Astrocyte (in vitro differentiated cells and primary cell): ENCODE measurements at regions not wholly inside any gene's neighbourhood (a gene's known extent, or its start where the extent isn't known, plus 50 kb on each side); places are given as distances from the start of the nearest gene placed in this dataset.

Experiments
- EZH2 ChIP-seq: IDR thresholded peaks from 2 replicates; pipeline ENCODE4 v1.6.1; 2012; ENCODE audit warnings: mild to moderate bottlenecking, low read length, inconsistent platforms; ENCODE audit not compliant: insufficient read depth
- TF ChIP-seq, protein P1 (sequence below): IDR thresholded peaks from 2 replicates; pipeline ENCODE4 v1.5.1; 2011; ENCODE audit warnings: low read depth, mild to moderate bottlenecking, inconsistent platforms, low read length, moderate library complexity; ENCODE audit not compliant: insufficient read depth

DNA sequence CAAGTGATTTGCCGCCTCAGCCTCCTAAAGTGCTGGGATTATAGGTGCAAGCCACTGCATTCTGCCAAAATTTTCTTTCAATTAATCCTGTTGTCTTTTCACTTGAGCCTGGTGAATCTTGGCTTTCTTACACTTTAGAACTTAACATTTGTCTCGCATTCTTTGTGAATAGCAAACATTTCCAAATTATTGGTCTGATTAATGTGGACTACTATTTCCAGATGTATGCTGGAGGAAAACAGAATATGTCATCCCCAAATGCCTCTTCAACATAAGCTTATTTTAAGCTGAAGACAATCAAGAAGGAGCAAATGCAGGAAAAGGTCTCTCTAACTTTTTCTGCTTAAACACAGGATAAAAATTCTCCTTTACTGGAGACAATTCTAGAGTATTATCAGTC lies 233.4 kb downstream of the PPP4R3C start:
- no peak for TF ChIP-seq EZH2
- TF ChIP-seq, protein P1, sequence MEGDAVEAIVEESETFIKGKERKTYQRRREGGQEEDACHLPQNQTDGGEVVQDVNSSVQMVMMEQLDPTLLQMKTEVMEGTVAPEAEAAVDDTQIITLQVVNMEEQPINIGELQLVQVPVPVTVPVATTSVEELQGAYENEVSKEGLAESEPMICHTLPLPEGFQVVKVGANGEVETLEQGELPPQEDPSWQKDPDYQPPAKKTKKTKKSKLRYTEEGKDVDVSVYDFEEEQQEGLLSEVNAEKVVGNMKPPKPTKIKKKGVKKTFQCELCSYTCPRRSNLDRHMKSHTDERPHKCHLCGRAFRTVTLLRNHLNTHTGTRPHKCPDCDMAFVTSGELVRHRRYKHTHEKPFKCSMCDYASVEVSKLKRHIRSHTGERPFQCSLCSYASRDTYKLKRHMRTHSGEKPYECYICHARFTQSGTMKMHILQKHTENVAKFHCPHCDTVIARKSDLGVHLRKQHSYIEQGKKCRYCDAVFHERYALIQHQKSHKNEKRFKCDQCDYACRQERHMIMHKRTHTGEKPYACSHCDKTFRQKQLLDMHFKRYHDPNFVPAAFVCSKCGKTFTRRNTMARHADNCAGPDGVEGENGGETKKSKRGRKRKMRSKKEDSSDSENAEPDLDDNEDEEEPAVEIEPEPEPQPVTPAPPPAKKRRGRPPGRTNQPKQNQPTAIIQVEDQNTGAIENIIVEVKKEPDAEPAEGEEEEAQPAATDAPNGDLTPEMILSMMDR = no peak
